ENCODE measurements at regions not wholly inside any gene's neighbourhood (a gene's known extent, or its start where the extent isn't known, plus 50 kb on each side); places are given as distances from the start of the nearest gene placed in this dataset.

DNA sequence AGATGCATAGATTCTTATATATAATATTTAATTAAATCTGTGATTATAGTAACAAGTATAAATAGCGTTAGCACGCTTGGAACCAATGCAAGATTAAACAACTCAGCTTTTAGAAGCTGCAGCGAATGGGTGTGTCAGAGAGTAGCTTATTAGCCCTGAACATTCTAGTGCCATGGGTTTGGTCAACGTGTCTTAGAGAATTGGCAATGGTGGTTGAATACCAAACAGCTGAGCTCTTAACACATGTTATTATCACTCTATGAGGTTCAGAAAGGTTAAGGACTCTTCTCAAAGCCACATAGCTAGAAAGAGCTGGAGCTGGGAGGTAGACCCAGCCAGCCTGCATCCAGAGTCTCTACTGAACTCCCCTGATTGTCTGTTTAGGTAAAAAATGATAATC, 284.2 kb upstream of the CHD6 start:
- TF ChIP-seq, protein P1, sequence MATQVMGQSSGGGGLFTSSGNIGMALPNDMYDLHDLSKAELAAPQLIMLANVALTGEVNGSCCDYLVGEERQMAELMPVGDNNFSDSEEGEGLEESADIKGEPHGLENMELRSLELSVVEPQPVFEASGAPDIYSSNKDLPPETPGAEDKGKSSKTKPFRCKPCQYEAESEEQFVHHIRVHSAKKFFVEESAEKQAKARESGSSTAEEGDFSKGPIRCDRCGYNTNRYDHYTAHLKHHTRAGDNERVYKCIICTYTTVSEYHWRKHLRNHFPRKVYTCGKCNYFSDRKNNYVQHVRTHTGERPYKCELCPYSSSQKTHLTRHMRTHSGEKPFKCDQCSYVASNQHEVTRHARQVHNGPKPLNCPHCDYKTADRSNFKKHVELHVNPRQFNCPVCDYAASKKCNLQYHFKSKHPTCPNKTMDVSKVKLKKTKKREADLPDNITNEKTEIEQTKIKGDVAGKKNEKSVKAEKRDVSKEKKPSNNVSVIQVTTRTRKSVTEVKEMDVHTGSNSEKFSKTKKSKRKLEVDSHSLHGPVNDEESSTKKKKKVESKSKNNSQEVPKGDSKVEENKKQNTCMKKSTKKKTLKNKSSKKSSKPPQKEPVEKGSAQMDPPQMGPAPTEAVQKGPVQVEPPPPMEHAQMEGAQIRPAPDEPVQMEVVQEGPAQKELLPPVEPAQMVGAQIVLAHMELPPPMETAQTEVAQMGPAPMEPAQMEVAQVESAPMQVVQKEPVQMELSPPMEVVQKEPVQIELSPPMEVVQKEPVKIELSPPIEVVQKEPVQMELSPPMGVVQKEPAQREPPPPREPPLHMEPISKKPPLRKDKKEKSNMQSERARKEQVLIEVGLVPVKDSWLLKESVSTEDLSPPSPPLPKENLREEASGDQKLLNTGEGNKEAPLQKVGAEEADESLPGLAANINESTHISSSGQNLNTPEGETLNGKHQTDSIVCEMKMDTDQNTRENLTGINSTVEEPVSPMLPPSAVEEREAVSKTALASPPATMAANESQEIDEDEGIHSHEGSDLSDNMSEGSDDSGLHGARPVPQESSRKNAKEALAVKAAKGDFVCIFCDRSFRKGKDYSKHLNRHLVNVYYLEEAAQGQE (IDR thresholded peaks at IDR 0.05; ENCODE audit: low read depth): no peak
- TF ChIP-seq CREB1 (IDR thresholded peaks at IDR 0.05; ENCODE audit: low read depth) (no peak), YY1 (IDR thresholded peaks at IDR 0.05; ENCODE audit: low read depth) (no peak), EP300 (IDR thresholded peaks at IDR 0.05; ENCODE audit: borderline replicate concordance) (no peak), TCF12 (IDR thresholded peaks at IDR 0.05; ENCODE audit: low read depth) (no peak), MAX (IDR thresholded peaks at IDR 0.05) (no peak), FOXM1 (IDR thresholded peaks at IDR 0.05; ENCODE audit: borderline replicate concordance, low read depth) (no peak), NFIC (IDR thresholded peaks at IDR 0.05) (no peak), EGR1 (IDR thresholded peaks at IDR 0.05) (no peak), USF1 (IDR thresholded peaks at IDR 0.05) (no peak)
